Right renal cortex interstitium (tissue), 3 donors: ENCODE measurements at regions not wholly inside any gene's neighbourhood (a gene's known extent, or its start where the extent isn't known, plus 50 kb on each side); places are given as distances from the start of the nearest gene placed in this dataset.

Experiments used
- DNase-seq, 3 donors: peaks; one replicate each; pipeline ENCODE4 v3.0.0-alpha.2; 2013; ENCODE audit warnings: low read depth in 3 of 3, low spot score in 2 of 3

- no peak for DNase-seq
Observed at GRCh38 chr16:86963600-86964575, 353.3 kb downstream of the C16orf95 start.

- no peak for DNase-seq
Observed at GRCh38 chr16:86964796-86965241, 352.4 kb downstream of the C16orf95 start.

GRCh38 chr16:86965331-86965730 is 351.9 kb downstream of the C16orf95 start:
- no peak for DNase-seq

- DNase-seq = no peak
Observed at GRCh38 chr16:86965840-86966550, 351.2 kb downstream of the C16orf95 start.

- DNase-seq = no peak
Observed at GRCh38 chr16:86966777-86967176, 350.4 kb downstream of the C16orf95 start.

- no peak for DNase-seq
Observed at GRCh38 chr16:86968866-86969265, 348.3 kb downstream of the C16orf95 start.

- DNase-seq = no peak
Observed at GRCh38 chr16:86969716-86970115, 347.5 kb downstream of the C16orf95 start.

GRCh38 chr16:86970279-86970678 is 346.9 kb downstream of the C16orf95 start:
- DNase-seq = no peak

- no peak for DNase-seq
Observed at GRCh38 chr16:86970726-86971125, 346.5 kb downstream of the C16orf95 start.

- no peak for DNase-seq
Observed at GRCh38 chr16:86971251-86971650, 345.9 kb downstream of the C16orf95 start.

- DNase-seq = no peak
Observed at GRCh38 chr16:86974120-86974519, 343.1 kb downstream of the C16orf95 start.

- no peak for DNase-seq
Observed at GRCh38 chr16:86975445-86975844, 341.7 kb downstream of the C16orf95 start.

GRCh38 chr16:86977076-86977676 is 340.0 kb downstream of the C16orf95 start:
- no peak for DNase-seq

- no peak for DNase-seq
Observed at GRCh38 chr16:86978445-86979030, 338.7 kb downstream of the C16orf95 start.

GRCh38 chr16:86979061-86979460 is 338.1 kb downstream of the C16orf95 start:
- DNase-seq = no peak

GRCh38 chr16:86979984-86980553 is 337.1 kb downstream of the C16orf95 start:
- DNase-seq = no peak

- DNase-seq = no peak
Observed at GRCh38 chr16:86980644-86981043, 336.5 kb downstream of the C16orf95 start.

GRCh38 chr16:86982347-86982596 is 334.9 kb downstream of the C16orf95 start:
- DNase-seq = no peak

- no peak for DNase-seq
Observed at GRCh38 chr16:86982912-86983311, 334.3 kb downstream of the C16orf95 start.

GRCh38 chr16:86983621-86984020 is 333.6 kb downstream of the C16orf95 start:
- DNase-seq = no peak

GRCh38 chr16:86984343-86984742 is 332.8 kb downstream of the C16orf95 start:
- no peak for DNase-seq
